Astrocyte (in vitro differentiated cells and primary cell): ENCODE measurements at regions not wholly inside any gene's neighbourhood (a gene's known extent, or its start where the extent isn't known, plus 50 kb on each side); places are given as distances from the start of the nearest gene placed in this dataset.

ENCODE experiments used
- DNase-seq: peaks from one replicate; pipeline ENCODE4 v3.0.0-alpha.2; 2010; ENCODE audit warnings: low read depth
- FAIRE-seq: peaks from 2 replicates; lab custom pipeline; 2011; peaks lifted over from hg19 to GRCh38; lab: Jason Lieb, UNC
- H2AFZ ChIP-seq: 2 replicates; pipeline ENCODE4 v1.6.0; 2012; ENCODE audit warnings: low read depth, low read length, inconsistent platforms
- H3K27ac ChIP-seq: 2 replicates; pipeline ENCODE4 v1.5.1; 2011; ENCODE audit warnings: low read depth, low read length, inconsistent platforms
- H3K27me3 ChIP-seq: 2 replicates; pipeline ENCODE4 v1.6.0; 2011; ENCODE audit warnings: low read length, inconsistent platforms; ENCODE audit not compliant: insufficient read depth
- H3K36me3 ChIP-seq: 2 replicates; pipeline ENCODE4 v1.5.1; 2011; ENCODE audit warnings: low read length, inconsistent platforms; ENCODE audit not compliant: insufficient read depth
- H3K4me1 ChIP-seq: 2 replicates; pipeline ENCODE4 v1.5.1; 2011; ENCODE audit warnings: low read length, inconsistent platforms; ENCODE audit not compliant: insufficient read depth
- H3K4me2 ChIP-seq: 2 replicates; pipeline ENCODE4 v1.6.0; 2012; ENCODE audit warnings: low read length, inconsistent platforms
- H3K4me3 ChIP-seq: 2 replicates; pipeline ENCODE4 v1.5.1; 2011; ENCODE audit warnings: low read depth, mild to moderate bottlenecking, low read length, inconsistent platforms; ENCODE audit not compliant: insufficient read depth
- H3K79me2 ChIP-seq: 2 replicates; pipeline ENCODE4 v1.6.0; 2012; ENCODE audit warnings: mild to moderate bottlenecking, low read length, inconsistent platforms; ENCODE audit not compliant: insufficient read depth
- H3K9ac ChIP-seq: 2 replicates; pipeline ENCODE4 v1.6.0; 2012; ENCODE audit warnings: mild to moderate bottlenecking, low read length, inconsistent platforms
- H3K9me3 ChIP-seq: 2 replicates; pipeline ENCODE4 v1.5.1; 2012; ENCODE audit warnings: low read depth, mild to moderate bottlenecking, low read length, inconsistent platforms; ENCODE audit not compliant: insufficient read depth
- H4K20me1 ChIP-seq: 2 replicates; pipeline ENCODE4 v1.6.0; 2012; ENCODE audit warnings: low read length, inconsistent platforms; ENCODE audit not compliant: insufficient read depth
- H3K27ac Mint-ChIP-seq: one replicate; pipeline ENCODE4 v1.8.0; 2021; ENCODE audit warnings: mild to moderate bottlenecking, mixed read lengths; ENCODE audit not compliant: unreplicated experiment
- H3K27me3 Mint-ChIP-seq: one replicate; pipeline ENCODE4 v1.8.0; 2021; ENCODE audit warnings: low read depth, mixed read lengths; ENCODE audit not compliant: unreplicated experiment
- H3K36me3 Mint-ChIP-seq: one replicate; pipeline ENCODE4 v1.8.0; 2021; ENCODE audit warnings: low read depth, mixed read lengths; ENCODE audit not compliant: unreplicated experiment
- H3K4me1 Mint-ChIP-seq: one replicate; pipeline ENCODE4 v1.8.0; 2021; ENCODE audit warnings: low read depth, mixed read lengths; ENCODE audit not compliant: unreplicated experiment
- H3K4me3 Mint-ChIP-seq: one replicate; pipeline ENCODE4 v1.8.0; 2021; ENCODE audit warnings: mild to moderate bottlenecking, moderate library complexity, mixed read lengths; ENCODE audit not compliant: unreplicated experiment
- H3K9me3 Mint-ChIP-seq: one replicate; pipeline ENCODE4 v1.8.0; 2021; ENCODE audit warnings: mild to moderate bottlenecking, mixed read lengths; ENCODE audit not compliant: unreplicated experiment
- CTCF ChIP-seq: IDR thresholded peaks from 2 replicates; pipeline ENCODE4 v1.5.1; 2011; ENCODE audit warnings: low read depth, mild to moderate bottlenecking, inconsistent platforms, low read length, moderate library complexity; ENCODE audit not compliant: insufficient read depth
- EZH2 ChIP-seq: IDR thresholded peaks from 2 replicates; pipeline ENCODE4 v1.6.1; 2012; ENCODE audit warnings: mild to moderate bottlenecking, low read length, inconsistent platforms; ENCODE audit not compliant: insufficient read depth

DNA sequence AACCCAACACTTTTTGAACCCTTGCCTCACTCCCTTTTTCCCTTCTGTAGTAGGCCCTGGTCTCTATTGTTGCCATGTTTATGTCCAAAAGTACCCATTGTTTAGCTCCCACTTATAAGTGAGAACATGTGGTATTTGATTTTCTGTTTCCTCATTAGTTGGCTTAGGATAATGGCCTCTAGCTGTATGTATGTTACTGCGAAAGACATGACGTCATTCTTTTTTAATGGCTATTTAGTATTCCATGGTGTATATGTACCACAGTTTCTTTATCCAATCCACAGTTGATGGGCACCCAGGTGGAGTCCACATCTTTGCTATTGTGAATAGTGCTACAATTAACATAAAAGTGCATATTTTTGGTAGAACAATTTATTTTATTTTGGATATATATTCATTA lies 90.3 kb upstream of the PTPRD start:
- Mint-ChIP-seq H3K36me3 (no peaks in the 10 kb centered on the region), H3K4me1 (peaks cover 13% of the 10 kb centered on the region), H3K27ac (no peak overlapping the region), H3K9me3 (no peaks in the 10 kb centered on the region), H3K4me3 (no peak overlapping the region), H3K27me3 (no peaks in the 10 kb centered on the region)
- Histone ChIP-seq H3K27ac (no peak overlapping the region), H3K79me2 (no peaks in the 10 kb centered on the region), H4K20me1 (no peaks in the 10 kb centered on the region), H3K4me2 (no peak overlapping the region), H3K9ac (no peak overlapping the region), H3K4me3 (no peak overlapping the region), H3K9me3 (no peaks in the 10 kb centered on the region), H3K4me1 (no peaks in the 10 kb centered on the region), H3K27me3 (no peaks in the 10 kb centered on the region), H3K36me3 (no peaks in the 10 kb centered on the region), H2AFZ (no peak overlapping the region)
- FAIRE-seq (no peak), DNase-seq (no peak)
- TF ChIP-seq EZH2, result no peak
- TF ChIP-seq CTCF, result no peak

DNA sequence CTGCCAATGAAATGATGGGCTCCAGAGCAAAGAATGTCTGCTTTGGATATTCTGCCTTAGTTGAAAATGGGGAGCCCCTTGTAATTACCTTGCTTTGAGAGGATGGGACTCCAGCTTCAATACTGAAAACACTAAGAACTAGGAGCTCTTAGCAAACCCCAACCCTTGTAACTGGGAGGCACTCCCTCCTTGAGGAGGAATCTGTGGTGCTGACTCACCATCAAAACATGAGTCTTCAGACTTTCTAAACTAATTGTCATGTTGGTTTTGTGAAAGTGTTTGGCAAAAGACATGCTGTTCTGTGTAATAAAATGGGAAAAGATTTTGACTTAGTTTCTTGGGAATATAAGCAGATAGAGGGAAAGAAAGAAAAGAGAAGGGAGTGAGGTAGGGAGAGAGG lies 91.9 kb upstream of the PTPRD start:
- DNase-seq, result peak; percentile 33
- Histone ChIP-seq H3K27me3 (no peaks in the 10 kb centered on the region), H2AFZ (no peak overlapping the region), H3K36me3 (no peaks in the 10 kb centered on the region), H3K27ac (no peak overlapping the region), H3K4me2 (peak overlapping the region; percentile 7), H3K9me3 (no peaks in the 10 kb centered on the region), H3K4me1 (no peaks in the 10 kb centered on the region), H4K20me1 (no peaks in the 10 kb centered on the region), H3K4me3 (no peak overlapping the region), H3K79me2 (no peaks in the 10 kb centered on the region), H3K9ac (no peak overlapping the region)
- no peak for FAIRE-seq
- Mint-ChIP-seq H3K27ac (peak overlapping the region; percentile 70), H3K27me3 (no peaks in the 10 kb centered on the region), H3K9me3 (no peaks in the 10 kb centered on the region), H3K4me3 (no peak overlapping the region), H3K36me3 (no peaks in the 10 kb centered on the region), H3K4me1 (peaks cover 13% of the 10 kb centered on the region)
- no peak for TF ChIP-seq CTCF
- no peak for TF ChIP-seq EZH2

- TF ChIP-seq EZH2 (no peak), CTCF (no peak)
- DNase-seq (no peak), FAIRE-seq (no peak)
- Histone ChIP-seq H4K20me1 (no peaks in the 10 kb centered on the region), H3K4me2 (no peak overlapping the region), H2AFZ (no peak overlapping the region), H3K27ac (no peak overlapping the region), H3K79me2 (no peaks in the 10 kb centered on the region), H3K27me3 (no peaks in the 10 kb centered on the region), H3K36me3 (no peaks in the 10 kb centered on the region), H3K9me3 (no peaks in the 10 kb centered on the region), H3K9ac (no peak overlapping the region), H3K4me3 (no peak overlapping the region), H3K4me1 (no peaks in the 10 kb centered on the region)
- H3K27ac Mint-ChIP-seq, result no peak overlapping the region
- H3K4me1 Mint-ChIP-seq, result peaks cover 12% of the 10 kb centered on the region
- H3K4me3 Mint-ChIP-seq, result no peak overlapping the region
- H3K9me3 Mint-ChIP-seq, result no peaks in the 10 kb centered on the region
- no peaks in the 10 kb centered on the region for H3K27me3 Mint-ChIP-seq
- H3K36me3 Mint-ChIP-seq, result no peaks in the 10 kb centered on the region
Measured at GRCh38 chr9:10705383-10705782, 92.6 kb upstream of the PTPRD start.
